Loucy (cell line): ENCODE measurements at regions not wholly inside any gene's neighbourhood (a gene's known extent, or its start where the extent isn't known, plus 50 kb on each side); places are given as distances from the start of the nearest gene placed in this dataset.

ENCODE experiments used
- CTCF ChIP-seq: fragments of 200-600 bp; sonication (generic); conservative IDR thresholded peaks from 2 replicates; pipeline ENCODE4 v1.5.1; 2014; ENCODE audit warnings: mild to moderate bottlenecking, antibody characterized with exemption, low read length
- EZH2phosphoT487 ChIP-seq: fragments of 200-600 bp; IDR thresholded peaks from 2 replicates; pipeline ENCODE4 v1.6.1; 2018; ENCODE audit warnings: antibody characterized with exemption, mild to moderate bottlenecking, moderate library complexity, borderline replicate concordance

- no peak for TF ChIP-seq CTCF
- TF ChIP-seq EZH2phosphoT487, result no peak
Measured at GRCh38 chr2:217006217-217006616, 146.4 kb upstream of the TNP1 start.
